ENCODE measurements at regions not wholly inside any gene's neighbourhood (a gene's known extent, or its start where the extent isn't known, plus 50 kb on each side); places are given as distances from the start of the nearest gene placed in this dataset.

DNA sequence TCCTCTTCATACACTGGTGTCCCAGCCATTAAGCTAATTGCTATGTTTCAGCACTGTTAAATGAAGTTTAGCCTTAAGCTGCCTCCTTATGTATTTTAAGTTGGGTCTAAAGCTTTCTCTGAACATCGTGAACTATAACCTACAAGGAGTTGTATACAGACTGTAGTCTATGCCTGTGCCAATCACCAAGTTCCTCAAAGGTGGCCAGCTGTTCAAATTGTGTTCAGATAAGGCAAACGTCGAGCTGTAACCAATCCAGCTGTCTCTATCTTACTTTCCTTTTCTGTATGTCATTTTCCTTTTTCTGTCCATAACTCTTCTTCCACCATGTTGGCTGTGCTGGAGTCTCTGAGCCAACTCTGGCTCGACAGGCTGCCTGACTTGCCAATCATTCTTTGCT is 199.6 kb downstream of the OGFRL1 start:
- H3K27ac ChIP-seq: no peak overlapping the region
- no peak overlapping the region for H3K4me3 ChIP-seq (ENCODE audit: low read depth, low read length)
- no peaks in the 10 kb centered on the region for H3K9me3 ChIP-seq (ENCODE audit: severe bottlenecking)
- no peaks in the 10 kb centered on the region for H3K36me3 ChIP-seq
- TF ChIP-seq, protein P1, sequence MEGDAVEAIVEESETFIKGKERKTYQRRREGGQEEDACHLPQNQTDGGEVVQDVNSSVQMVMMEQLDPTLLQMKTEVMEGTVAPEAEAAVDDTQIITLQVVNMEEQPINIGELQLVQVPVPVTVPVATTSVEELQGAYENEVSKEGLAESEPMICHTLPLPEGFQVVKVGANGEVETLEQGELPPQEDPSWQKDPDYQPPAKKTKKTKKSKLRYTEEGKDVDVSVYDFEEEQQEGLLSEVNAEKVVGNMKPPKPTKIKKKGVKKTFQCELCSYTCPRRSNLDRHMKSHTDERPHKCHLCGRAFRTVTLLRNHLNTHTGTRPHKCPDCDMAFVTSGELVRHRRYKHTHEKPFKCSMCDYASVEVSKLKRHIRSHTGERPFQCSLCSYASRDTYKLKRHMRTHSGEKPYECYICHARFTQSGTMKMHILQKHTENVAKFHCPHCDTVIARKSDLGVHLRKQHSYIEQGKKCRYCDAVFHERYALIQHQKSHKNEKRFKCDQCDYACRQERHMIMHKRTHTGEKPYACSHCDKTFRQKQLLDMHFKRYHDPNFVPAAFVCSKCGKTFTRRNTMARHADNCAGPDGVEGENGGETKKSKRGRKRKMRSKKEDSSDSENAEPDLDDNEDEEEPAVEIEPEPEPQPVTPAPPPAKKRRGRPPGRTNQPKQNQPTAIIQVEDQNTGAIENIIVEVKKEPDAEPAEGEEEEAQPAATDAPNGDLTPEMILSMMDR (IDR thresholded peaks at IDR 0.05; ENCODE audit: low read depth, low read length): no peak
- DNase-seq: no peak
- no peaks in the 10 kb centered on the region for H3K27me3 ChIP-seq (ENCODE audit: insufficient read depth, low read depth, severe bottlenecking)

DNA sequence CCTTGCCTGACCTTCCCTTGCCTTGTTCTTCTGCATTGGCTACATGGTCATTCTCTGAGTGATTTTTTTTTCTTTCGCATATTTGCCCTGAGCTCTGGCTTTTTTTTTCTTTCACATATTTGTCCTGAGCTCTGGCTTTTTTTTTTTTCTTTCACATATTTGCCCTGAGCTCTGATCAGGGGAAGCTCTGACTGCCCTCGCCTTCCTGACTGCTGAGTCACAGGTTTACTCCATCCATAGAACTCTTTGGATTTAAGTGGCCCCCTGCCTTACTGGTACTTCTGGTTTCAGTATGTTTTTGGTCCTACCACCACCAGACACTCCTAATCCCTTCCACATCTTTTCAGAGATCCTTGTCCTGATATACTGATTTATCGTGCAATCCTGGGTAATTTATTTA is 201.1 kb downstream of the OGFRL1 start:
- H3K4me3 ChIP-seq (ENCODE audit: low read depth, low read length): no peak overlapping the region
- no peak for DNase-seq
- no peak overlapping the region for H3K27ac ChIP-seq
- H3K9me3 ChIP-seq (ENCODE audit: severe bottlenecking): no peaks in the 10 kb centered on the region
- TF ChIP-seq, protein P1 (IDR thresholded peaks at IDR 0.05; ENCODE audit: low read depth, low read length): no peak
- no peaks in the 10 kb centered on the region for H3K27me3 ChIP-seq (ENCODE audit: insufficient read depth, low read depth, severe bottlenecking)
- no peaks in the 10 kb centered on the region for H3K36me3 ChIP-seq

DNA sequence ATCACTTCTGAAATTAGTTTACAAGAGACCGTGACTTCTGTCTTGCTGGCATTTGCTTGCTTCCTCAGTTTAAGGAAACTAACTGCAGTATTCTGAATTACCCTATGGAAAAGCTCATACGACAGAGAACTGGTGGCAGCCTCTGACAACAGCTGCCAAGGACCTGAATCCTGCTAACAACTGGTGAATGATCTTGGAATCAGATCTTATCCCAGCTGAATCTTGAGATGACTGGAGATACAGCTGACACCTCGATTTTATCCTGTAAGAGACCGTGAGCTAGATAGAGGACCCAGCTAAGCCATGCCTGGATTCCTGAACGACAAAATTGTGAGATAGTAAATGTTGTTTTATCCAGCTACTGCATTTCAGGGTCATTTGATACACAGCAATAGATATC is 202.3 kb downstream of the OGFRL1 start:
- Histone ChIP-seq H3K4me3 (ENCODE audit: low read depth, low read length) (no peak overlapping the region), H3K27me3 (ENCODE audit: insufficient read depth, low read depth, severe bottlenecking) (no peaks in the 10 kb centered on the region), H3K27ac (no peak overlapping the region), H3K9me3 (ENCODE audit: severe bottlenecking) (no peaks in the 10 kb centered on the region), H3K36me3 (no peaks in the 10 kb centered on the region)
- DNase-seq: no peak
- TF ChIP-seq, protein P1 (IDR thresholded peaks at IDR 0.05; ENCODE audit: low read depth, low read length): no peak

DNA sequence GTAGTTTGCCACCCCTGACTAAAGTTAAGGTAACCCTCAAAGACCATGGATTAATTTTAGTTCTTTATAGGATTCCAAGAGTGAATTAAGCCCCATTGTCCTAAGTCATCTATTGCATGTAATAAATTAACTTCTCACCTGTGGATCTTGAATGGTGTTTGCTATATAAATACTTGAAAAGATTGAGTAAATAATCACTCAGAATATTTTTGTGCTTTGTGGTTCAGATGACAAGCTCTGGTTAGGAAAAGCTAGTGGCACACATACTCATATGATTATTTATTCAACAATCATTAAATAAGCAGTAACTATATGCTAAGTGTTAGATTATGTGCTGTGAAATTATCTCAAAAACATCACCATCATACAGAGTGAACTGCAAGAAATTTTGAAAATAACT is 203.2 kb downstream of the OGFRL1 start:
- no peak for DNase-seq
- H3K36me3 ChIP-seq: no peaks in the 10 kb centered on the region
- H3K27ac ChIP-seq: no peak overlapping the region
- H3K9me3 ChIP-seq (ENCODE audit: severe bottlenecking): no peaks in the 10 kb centered on the region
- TF ChIP-seq, protein P1 (IDR thresholded peaks at IDR 0.05; ENCODE audit: low read depth, low read length): no peak
- H3K27me3 ChIP-seq (ENCODE audit: insufficient read depth, low read depth, severe bottlenecking): no peaks in the 10 kb centered on the region
- no peak overlapping the region for H3K4me3 ChIP-seq (ENCODE audit: low read depth, low read length)

DNA sequence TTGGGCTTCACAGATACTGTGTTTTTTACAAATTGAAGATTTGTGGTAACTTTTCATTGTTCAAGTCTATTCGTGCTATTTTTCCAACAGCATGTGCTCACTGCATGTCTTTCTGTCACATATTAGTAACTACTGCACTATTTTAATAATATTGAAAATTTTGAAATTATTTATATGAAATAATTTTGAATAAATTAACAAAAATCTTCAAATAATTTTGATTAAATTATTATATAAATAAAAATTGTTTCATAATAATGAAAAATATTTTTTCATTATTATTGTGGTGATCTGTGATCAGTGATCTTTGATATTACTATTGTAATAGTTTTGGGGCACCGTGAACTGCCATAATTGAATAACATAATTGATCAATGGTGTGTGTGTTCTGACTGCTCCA is 204.1 kb downstream of the OGFRL1 start:
- no peaks in the 10 kb centered on the region for H3K36me3 ChIP-seq
- TF ChIP-seq, protein P1 (IDR thresholded peaks at IDR 0.05; ENCODE audit: low read depth, low read length): no peak
- H3K9me3 ChIP-seq (ENCODE audit: severe bottlenecking): no peaks in the 10 kb centered on the region
- H3K4me3 ChIP-seq (ENCODE audit: low read depth, low read length): no peak overlapping the region
- no peaks in the 10 kb centered on the region for H3K27me3 ChIP-seq (ENCODE audit: insufficient read depth, low read depth, severe bottlenecking)
- DNase-seq: no peak
- no peak overlapping the region for H3K27ac ChIP-seq

DNA sequence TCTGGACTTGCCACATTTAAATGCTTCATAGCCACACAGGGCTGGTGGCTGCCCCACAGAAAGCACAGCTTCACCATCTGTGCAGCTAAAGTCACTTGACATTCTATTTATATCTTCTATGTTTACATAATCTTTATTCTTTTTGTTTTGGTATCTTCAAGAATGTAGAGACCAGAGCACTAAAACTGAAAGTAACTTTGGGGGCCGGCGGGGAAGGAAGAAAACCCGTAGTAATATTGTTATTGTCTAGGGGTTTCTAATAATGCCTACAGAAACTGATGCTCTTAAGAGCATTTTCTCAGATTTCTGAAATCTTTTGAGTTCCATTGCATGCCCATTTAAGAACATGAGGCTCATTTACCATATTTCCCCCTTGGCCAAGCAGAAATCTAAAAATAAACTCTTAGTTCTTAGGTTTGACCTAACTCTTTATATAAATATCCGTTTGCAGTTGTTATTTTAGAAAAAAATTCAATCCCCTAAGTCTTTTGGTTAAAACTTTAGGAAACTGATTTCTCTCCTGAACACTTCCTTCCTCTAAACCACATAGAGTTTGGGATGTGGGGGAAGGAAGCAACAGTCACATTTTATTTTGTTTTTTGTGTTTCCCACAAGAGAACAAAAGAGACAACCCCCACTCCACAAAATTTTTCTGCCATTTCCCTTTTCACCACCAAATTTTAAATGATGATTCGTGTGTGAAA is 207.6 kb downstream of the OGFRL1 start:
- no peak overlapping the region for H3K27ac ChIP-seq
- no peak for DNase-seq
- no peak overlapping the region for H3K4me3 ChIP-seq (ENCODE audit: low read depth, low read length)
- no peaks in the 10 kb centered on the region for H3K27me3 ChIP-seq (ENCODE audit: insufficient read depth, low read depth, severe bottlenecking)
- no peaks in the 10 kb centered on the region for H3K9me3 ChIP-seq (ENCODE audit: severe bottlenecking)
- TF ChIP-seq, protein P1 (IDR thresholded peaks at IDR 0.05; ENCODE audit: low read depth, low read length): no peak
- H3K36me3 ChIP-seq: no peaks in the 10 kb centered on the region

Measured in WERI-Rb-1 (cell line).